Activated CD4-positive, alpha-beta T cell treated with anti-CD3 and anti-CD28 coated beads for 24 hours (primary cell): ENCODE measurements at regions not wholly inside any gene's neighbourhood (a gene's known extent, or its start where the extent isn't known, plus 50 kb on each side); places are given as distances from the start of the nearest gene placed in this dataset.

Experiments used
- DNase-seq, 2 donors: peaks; one replicate each; pipeline ENCODE4 v3.0.0-alpha.2; 2020; ENCODE audit warnings: low read depth in 2 of 2

- DNase-seq, result no peak
Measured at GRCh38 chr10:108872854-108873253, 1050.5 kb downstream of the XPNPEP1 start.

DNA sequence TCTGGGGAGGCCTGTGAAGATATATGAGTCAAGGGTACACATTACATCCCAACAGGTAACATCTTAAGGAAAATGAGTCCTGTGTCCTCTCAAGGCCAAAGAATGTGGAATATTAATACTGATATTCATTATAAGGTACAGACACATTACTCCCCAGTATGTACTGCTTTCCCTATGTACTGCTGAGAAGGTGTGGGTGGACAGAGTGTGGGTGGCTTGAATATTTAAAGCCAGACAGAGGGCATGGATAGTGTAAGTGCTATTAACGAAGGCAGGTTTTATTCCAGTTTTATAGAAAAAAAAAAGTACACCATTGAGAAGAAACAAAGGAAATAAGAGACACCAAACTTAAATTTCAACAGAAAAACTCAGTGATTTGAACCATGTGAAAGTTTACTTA is 1054.4 kb downstream of the XPNPEP1 start:
- no peak for DNase-seq

GRCh38 chr10:108862676-108863350 is 1060.5 kb downstream of the XPNPEP1 start:
- DNase-seq, result no peak

GRCh38 chr10:108861181-108861754 is 1062.0 kb downstream of the XPNPEP1 start:
- DNase-seq, result no peak

- no peak for DNase-seq
Measured at GRCh38 chr10:108852211-108852610, 1071.1 kb downstream of the XPNPEP1 start.

GRCh38 chr10:108850138-108850854 is 1073.0 kb downstream of the XPNPEP1 start:
- no peak for DNase-seq

DNA sequence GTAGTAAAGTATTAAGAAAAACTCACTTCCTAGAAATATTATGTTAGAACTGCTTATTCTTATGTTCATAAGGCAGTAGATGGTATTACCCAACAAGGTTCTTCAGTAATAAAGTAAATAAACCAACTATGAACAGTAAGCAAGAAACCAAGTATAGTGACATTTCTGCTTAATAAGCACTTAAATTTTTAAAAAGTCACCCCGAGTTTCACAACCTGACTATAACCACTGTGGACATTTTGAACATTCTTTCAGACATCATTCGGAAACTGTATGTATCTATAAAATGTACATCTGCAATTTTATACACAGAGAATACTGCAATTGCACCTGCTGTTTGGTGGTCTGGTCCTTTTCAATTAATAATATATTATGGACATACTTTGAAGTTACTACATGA is 1073.6 kb downstream of the XPNPEP1 start:
- no peak for DNase-seq

- DNase-seq, result no peak
Measured at GRCh38 chr10:108849186-108849585, 1074.1 kb downstream of the XPNPEP1 start.

DNA sequence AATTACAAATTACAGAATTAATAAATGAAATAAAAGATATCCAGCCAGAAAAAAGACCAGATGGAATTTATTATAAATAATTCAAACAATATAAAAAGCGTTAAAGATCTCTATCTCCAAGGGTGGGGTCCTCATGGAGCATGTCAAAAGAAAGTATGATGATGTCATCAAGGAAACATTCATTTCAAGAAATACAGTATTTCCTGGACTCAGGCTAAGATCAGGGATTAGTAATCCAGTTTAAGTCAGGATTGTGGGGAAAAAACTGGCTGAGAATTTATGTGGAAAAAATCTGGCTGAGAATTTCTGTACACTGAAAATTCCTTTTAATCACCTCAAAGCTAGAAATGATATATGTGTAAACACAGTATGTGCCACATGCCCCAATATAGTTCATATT is 1075.3 kb downstream of the XPNPEP1 start:
- DNase-seq, result no peak

DNA sequence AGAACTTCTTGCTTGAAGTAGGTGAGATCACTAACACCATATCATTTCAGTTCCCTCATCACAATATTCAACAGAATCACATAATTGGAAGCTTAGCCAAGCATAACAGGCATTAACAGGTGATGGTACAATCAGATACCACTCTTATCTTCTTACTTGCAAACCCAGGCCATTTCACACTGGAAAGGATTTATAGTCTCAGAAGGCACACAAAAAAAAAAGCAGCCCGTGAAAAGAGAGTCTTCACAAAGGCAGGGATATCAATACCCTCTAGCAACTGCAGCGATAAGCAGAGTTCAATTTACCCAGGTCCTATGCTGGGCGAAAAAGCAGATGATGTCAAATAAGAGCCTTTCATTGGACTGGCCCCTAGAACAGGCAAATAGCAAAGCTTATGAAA is 1082.4 kb downstream of the XPNPEP1 start:
- no peak for DNase-seq

GRCh38 chr10:108836362-108836761 is 1086.9 kb downstream of the XPNPEP1 start:
- no peak for DNase-seq

- DNase-seq, result no peak
Measured at GRCh38 chr10:108822026-108822425, 1101.3 kb downstream of the XPNPEP1 start.

GRCh38 chr10:108819302-108819701 is 1104.0 kb downstream of the XPNPEP1 start:
- DNase-seq, result no peak

DNA sequence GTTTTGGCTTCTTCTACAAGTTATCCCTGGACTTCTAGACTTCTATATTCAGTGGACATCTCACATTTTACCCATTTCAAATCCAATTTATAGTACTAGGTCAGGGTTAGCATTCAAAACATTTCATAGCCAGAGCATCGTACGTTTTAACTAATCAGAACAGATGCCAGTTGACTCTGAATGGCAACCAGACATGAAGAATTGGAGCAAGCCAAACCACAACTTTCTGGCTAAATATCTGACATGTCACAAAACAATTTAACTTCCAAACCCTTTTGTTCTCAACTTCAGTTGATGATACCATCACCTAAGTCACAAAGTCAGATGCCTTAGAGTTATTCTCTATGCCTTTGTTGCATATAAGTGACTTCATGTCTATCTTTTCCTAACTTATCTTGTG is 1105.7 kb downstream of the XPNPEP1 start:
- no peak for DNase-seq

DNA sequence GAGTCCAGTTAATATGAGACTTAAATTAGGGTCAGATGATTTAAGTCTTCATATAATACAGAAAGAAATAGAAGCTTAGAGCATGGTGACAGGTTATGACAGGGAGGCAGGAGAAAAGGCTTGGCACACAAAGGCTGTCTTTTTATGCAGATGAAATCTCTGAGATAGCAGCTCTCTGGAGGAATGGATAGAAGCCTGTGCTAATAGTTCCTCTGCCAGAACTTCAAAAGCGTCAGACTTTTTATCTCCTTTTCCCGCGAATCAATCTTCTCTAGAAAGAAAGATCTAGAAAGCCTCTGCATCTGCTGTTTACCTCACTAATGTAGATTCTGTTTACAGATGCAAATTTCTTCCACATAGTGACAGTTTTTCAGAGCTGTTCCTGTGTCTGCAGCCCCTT is 1106.2 kb downstream of the XPNPEP1 start:
- no peak for DNase-seq

DNA sequence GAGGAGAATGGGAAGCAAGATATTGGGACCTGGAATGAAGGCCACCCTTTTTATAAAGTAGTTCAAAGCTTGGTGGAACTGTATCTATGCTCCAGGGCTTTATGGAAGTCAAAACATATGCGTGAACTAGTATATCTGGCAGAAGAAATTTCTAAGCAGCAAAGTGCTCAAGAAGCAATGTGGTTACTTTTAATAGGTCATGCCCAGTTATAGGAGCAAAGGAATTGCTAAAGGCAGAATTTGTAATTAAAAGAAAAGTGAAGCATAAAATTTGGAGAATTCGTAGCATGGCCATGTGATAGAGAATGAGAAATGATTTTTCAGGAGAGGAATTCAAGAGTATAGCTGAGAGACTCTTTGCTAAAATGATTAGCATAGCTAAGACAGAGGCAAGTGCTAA is 1110.4 kb downstream of the XPNPEP1 start:
- DNase-seq, result no peak

- DNase-seq, result no peak
Measured at GRCh38 chr10:108812296-108812695, 1111.0 kb downstream of the XPNPEP1 start.

- DNase-seq, result no peak
Measured at GRCh38 chr10:108808228-108808627, 1115.1 kb downstream of the XPNPEP1 start.

DNA sequence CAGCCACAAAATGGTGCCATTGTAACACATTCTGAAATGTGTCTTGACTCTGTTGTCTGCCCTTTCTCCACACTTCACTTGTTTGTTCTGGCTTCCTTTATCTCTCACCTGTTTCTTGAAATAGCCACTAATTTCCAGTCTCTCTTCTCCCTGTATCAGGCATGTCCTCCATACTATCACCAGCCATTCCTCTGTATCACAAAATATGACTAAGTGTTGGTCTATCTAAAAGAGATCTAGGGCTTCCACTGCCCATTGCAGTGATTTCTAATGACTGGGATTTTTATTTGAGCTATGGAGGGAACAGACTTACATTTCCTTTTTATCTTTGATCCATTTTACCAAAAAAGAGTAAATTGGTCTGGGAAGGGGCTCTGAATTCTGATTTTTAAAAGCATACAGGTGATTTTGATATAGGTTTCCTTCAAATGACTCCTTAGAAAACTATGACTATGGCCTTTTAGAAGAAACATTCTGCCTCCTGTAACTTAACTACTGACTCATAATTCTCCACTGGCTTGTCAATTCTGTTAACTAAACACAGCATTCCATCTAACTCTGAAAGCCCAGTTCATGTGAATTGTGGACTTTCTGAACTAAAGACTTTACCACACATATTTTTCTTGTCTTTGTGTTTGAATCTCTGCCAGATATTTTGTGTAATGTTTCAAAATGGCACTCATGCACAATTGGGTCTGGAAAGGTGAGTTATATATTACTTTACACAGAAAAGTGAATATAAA is 1121.4 kb downstream of the XPNPEP1 start:
- no peak for DNase-seq

DNA sequence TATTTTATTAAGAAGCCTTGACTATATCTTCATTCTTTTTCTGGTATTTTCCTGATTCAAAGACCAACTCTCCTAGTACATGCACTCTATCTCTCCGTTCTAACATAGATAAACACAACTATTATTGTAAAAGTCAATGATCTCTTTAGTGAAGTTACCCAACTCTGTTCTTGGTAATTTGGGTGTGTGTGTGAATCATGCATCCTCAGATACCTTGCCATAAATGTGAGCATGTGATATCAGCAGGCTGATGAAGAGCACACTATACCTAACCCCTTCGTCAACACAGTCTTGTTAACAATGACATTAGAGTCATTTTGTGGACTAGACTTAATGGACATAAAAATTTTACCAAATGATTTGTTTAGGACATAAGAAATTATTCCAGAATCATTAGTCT is 1122.1 kb downstream of the XPNPEP1 start:
- DNase-seq, result no peak

- DNase-seq, result no peak
Measured at GRCh38 chr10:108797573-108797972, 1125.7 kb downstream of the XPNPEP1 start.

- no peak for DNase-seq
Measured at GRCh38 chr10:108791794-108792474, 1131.4 kb downstream of the XPNPEP1 start.
